Mesothelial cell of epicardium (in vitro differentiated cells): ENCODE measurements at regions not wholly inside any gene's neighbourhood (a gene's known extent, or its start where the extent isn't known, plus 50 kb on each side); places are given as distances from the start of the nearest gene placed in this dataset.

Source experiments
- DNase-seq, 2 experiments: peaks; one replicate each; pipeline ENCODE4 v3.0.0; 2021; ENCODE audit warnings: low spot score in 2 of 2; ENCODE audit not compliant: unreplicated experiment in 2 of 2
- H3K27ac Mint-ChIP-seq: 2 replicates; pipeline ENCODE4 v1.8.0; 2021; ENCODE audit warnings: mixed read lengths
- H3K27me3 Mint-ChIP-seq: 2 replicates; pipeline ENCODE4 v1.8.0; 2021; ENCODE audit warnings: low read depth, mixed read lengths
- H3K36me3 Mint-ChIP-seq: 2 replicates; pipeline ENCODE4 v1.8.0; 2021; ENCODE audit warnings: mixed read lengths
- H3K4me1 Mint-ChIP-seq: 2 replicates; pipeline ENCODE4 v1.8.0; 2021; ENCODE audit warnings: mixed read lengths
- H3K4me3 Mint-ChIP-seq: 2 replicates; pipeline ENCODE4 v1.8.0; 2021; ENCODE audit warnings: mild to moderate bottlenecking, moderate library complexity, mixed read lengths
- H3K9me3 Mint-ChIP-seq: 2 replicates; pipeline ENCODE4 v1.8.0; 2021; ENCODE audit warnings: mixed read lengths
- TF ChIP-seq, protein P1 (sequence below): fragments of 200-600 bp; sonication (generic); IDR thresholded peaks from one replicate; pipeline ENCODE4 v1.5.0; 2021; ENCODE audit warnings: antibody characterized with exemption; ENCODE audit not compliant: unreplicated experiment

DNA sequence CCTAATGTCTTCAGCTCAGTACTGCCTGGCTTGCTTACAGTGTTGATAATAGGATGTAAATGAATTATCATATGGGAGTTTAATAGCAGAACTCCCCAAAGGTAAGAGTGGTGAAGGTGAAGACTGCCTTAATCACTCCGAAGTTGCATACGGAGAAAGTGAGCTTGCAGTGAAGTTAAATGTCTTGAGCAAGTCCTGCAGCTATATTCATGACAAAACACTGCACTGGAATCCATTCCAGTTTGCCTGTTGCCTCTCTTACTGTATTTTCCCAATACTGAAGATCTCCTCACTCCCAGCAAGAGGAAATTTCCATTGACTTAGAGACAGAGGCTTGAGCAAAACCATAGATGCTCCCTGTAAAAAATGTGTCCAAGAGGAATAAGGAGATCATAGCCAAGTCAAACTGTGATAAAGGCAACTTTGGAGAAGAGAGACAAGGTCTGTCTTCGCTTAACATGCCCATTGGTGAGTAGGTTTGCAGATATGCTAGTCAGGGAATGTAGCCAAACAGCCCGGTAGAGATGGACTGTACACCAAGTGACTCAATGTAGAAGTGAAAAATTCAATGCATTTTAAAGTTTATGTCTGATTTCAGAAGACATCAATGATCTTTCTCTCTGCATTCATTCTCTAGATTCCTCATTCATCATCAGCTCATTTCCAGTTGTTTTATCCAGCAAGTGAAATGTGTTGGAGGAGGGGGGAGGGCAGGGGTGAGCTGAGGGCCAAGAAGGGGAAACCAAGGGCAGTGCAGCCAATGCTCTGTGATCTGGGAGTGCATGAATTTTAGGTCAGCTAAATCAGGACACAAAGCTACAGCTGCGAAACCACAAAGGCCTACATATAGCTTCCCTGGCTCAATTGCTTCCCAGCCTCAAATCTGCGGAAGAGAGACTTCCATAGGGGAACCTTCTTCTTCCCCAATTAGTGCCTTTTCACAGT, 667.1 kb upstream of the NR2F2 start:
- no peaks in the 10 kb centered on the region for H3K36me3 Mint-ChIP-seq
- no peak overlapping the region for H3K4me3 Mint-ChIP-seq
- no peak for DNase-seq
- no peaks in the 10 kb centered on the region for H3K9me3 Mint-ChIP-seq
- peaks cover 29% of the 10 kb centered on the region for H3K4me1 Mint-ChIP-seq
- TF ChIP-seq, protein P1, sequence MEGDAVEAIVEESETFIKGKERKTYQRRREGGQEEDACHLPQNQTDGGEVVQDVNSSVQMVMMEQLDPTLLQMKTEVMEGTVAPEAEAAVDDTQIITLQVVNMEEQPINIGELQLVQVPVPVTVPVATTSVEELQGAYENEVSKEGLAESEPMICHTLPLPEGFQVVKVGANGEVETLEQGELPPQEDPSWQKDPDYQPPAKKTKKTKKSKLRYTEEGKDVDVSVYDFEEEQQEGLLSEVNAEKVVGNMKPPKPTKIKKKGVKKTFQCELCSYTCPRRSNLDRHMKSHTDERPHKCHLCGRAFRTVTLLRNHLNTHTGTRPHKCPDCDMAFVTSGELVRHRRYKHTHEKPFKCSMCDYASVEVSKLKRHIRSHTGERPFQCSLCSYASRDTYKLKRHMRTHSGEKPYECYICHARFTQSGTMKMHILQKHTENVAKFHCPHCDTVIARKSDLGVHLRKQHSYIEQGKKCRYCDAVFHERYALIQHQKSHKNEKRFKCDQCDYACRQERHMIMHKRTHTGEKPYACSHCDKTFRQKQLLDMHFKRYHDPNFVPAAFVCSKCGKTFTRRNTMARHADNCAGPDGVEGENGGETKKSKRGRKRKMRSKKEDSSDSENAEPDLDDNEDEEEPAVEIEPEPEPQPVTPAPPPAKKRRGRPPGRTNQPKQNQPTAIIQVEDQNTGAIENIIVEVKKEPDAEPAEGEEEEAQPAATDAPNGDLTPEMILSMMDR: no peak
- no peak overlapping the region for H3K27ac Mint-ChIP-seq
- H3K27me3 Mint-ChIP-seq: no peaks in the 10 kb centered on the region

GRCh38 chr15:95664450-95664849, 666.0 kb upstream of the NR2F2 start:
- no peaks in the 10 kb centered on the region for H3K27me3 Mint-ChIP-seq
- no peak overlapping the region for H3K4me3 Mint-ChIP-seq
- DNase-seq: no peak
- H3K4me1 Mint-ChIP-seq: peaks cover 36% of the 10 kb centered on the region
- no peak overlapping the region for H3K27ac Mint-ChIP-seq
- H3K9me3 Mint-ChIP-seq: no peaks in the 10 kb centered on the region
- H3K36me3 Mint-ChIP-seq: no peaks in the 10 kb centered on the region
- TF ChIP-seq, protein P1: no peak

DNA sequence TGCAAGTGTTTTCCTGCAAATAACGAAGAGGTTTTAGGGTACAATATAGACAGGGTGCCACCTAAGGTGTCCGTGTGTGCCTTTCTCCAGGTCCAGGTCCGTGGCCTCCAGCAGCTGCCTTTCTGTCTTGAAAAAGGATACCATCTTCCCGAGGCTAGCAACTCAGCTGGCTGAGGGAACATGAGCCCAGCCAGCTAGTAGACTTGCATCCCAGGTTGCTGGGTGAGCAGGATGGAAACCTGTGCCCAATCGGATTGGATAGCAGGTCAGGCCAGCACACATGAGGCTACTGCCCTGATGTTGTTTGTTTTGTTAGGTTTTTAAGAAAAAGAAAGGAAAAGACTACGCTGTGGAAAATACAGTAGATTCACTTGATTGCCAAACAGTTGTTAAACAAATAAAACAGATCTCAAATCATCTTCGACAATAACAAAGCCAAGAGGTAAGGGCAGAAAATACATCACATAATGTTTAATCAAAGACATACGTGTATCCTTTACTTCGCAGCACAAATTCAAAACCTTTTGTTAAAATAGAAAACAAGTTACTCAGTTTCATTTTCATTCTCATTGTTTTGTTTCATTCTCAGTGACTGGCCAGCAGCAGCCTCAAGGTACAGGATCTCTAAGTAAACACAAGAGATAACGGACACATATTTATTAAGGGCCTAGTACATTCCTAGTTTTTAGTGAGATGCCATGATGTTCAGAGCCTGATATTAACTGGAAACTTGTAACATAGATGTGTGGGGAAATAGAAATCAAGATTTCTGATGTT, 661.2 kb upstream of the NR2F2 start:
- Mint-ChIP-seq H3K4me3 (no peak overlapping the region), H3K9me3 (no peaks in the 10 kb centered on the region), H3K27ac (no peak overlapping the region), H3K36me3 (no peaks in the 10 kb centered on the region), H3K27me3 (no peaks in the 10 kb centered on the region), H3K4me1 (peaks cover 22% of the 10 kb centered on the region)
- no peak for DNase-seq
- TF ChIP-seq, protein P1: no peak

DNA sequence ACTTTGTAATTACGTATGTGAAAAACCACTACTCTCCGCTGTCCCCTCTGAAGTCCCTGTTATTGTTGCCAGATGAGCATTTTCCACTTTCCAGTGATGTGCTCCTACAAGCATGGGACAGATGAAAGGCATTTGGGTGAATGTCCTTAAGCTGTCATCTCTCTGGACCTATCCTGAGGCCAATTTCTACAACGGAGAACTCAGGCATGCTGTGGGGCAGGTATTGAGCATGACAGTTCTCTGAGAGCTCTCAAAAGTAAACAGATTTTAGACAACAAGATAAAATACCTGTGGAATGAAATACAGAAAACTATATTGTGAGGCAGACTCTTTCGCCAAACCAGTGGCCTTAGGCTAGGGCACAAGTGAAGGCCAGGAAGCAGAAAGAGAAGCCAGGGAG, 656.5 kb upstream of the NR2F2 start:
- Mint-ChIP-seq H3K27ac (no peak overlapping the region), H3K36me3 (no peaks in the 10 kb centered on the region), H3K27me3 (no peaks in the 10 kb centered on the region), H3K9me3 (peaks cover 10% of the 10 kb centered on the region), H3K4me3 (no peak overlapping the region), H3K4me1 (peaks cover 5% of the 10 kb centered on the region)
- DNase-seq: no peak
- TF ChIP-seq, protein P1: no peak

DNA sequence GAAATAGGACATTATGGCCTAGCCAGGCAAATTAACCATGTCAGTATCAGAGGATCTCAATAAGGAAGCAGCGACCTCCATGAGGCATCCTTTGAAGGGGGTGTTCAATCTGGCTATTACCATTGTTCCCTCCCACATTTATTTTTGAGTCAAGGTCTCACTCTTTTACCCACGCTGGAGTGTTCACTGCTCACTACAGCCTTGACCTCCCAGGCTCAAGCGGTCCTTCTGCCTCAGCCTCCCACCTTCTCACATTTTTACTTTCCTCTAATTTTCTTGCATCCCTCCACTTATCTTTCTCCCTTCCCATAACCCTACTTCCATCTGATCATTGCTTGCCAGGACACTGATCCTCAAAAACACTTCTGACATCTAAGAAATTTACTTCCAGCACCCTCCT, 654.0 kb upstream of the NR2F2 start:
- DNase-seq: no peak
- no peaks in the 10 kb centered on the region for H3K27me3 Mint-ChIP-seq
- H3K4me3 Mint-ChIP-seq: no peak overlapping the region
- no peak overlapping the region for H3K27ac Mint-ChIP-seq
- no peaks in the 10 kb centered on the region for H3K4me1 Mint-ChIP-seq
- TF ChIP-seq, protein P1: no peak
- H3K9me3 Mint-ChIP-seq: peaks cover 10% of the 10 kb centered on the region
- H3K36me3 Mint-ChIP-seq: no peaks in the 10 kb centered on the region
